Stomach (tissue), 8 donors: ENCODE measurements at regions not wholly inside any gene's neighbourhood (a gene's known extent, or its start where the extent isn't known, plus 50 kb on each side); places are given as distances from the start of the nearest gene placed in this dataset.

ENCODE experiments used
- DNase-seq, 2 donors: peaks; one replicate each; pipeline versions ENCODE4 v3.0.0 to v3.0.0-alpha.2; 2013 to 2019
- H3K27ac ChIP-seq, 5 donors: fragments of 200-600 bp in 4 of 5; sonication (generic) in 4 of 5; one replicate each; pipeline ENCODE4 v1.5.1; 2013 to 2019; ENCODE audit warnings: mild to moderate bottlenecking in 1 of 5, moderate library complexity in 1 of 5
- H3K27me3 ChIP-seq, 3 donors: fragments of 200-600 bp; sonication (generic); one replicate each; pipeline ENCODE4 v1.5.1; 2017 to 2019; ENCODE audit warnings: mixed run types in 1 of 3
- H3K36me3 ChIP-seq, 4 donors: fragments of 200-600 bp; sonication (generic); 1 replicate in 3 of 4; 2 replicates in 1 of 4; pipeline ENCODE4 v1.5.1; 2016 to 2019
- H3K4me1 ChIP-seq, 4 donors: fragments of 200-600 bp; sonication (generic); one replicate each; pipeline ENCODE4 v1.5.1; 2016 to 2019
- H3K4me3 ChIP-seq, 4 donors: fragments of 200-600 bp; sonication (generic) in 3 of 4; one replicate each; pipeline ENCODE4 v1.5.1; 2016 to 2019; ENCODE audit warnings: mild to moderate bottlenecking in 1 of 4
- H3K9me3 ChIP-seq, 4 donors: fragments of 200-600 bp; sonication (generic); one replicate each; pipeline ENCODE4 v1.5.1; 2016 to 2019
- EP300 ChIP-seq: sonication (generic); formaldehyde crosslinking; IDR thresholded peaks from one replicate; pipeline ENCODE4 v1.6.1; 2017; ENCODE audit warnings: antibody characterized with exemption
- POLR2A ChIP-seq, 4 donors: fragments of 450-650 bp; IDR thresholded peaks; one replicate each; pipeline ENCODE4 v1.6.1; 2016; ENCODE audit warnings: antibody characterized with exemption in 4 of 4, control low read depth in 2 of 4, mild to moderate bottlenecking in 1 of 4, moderate library complexity in 1 of 4
- POLR2AphosphoS5 ChIP-seq, 3 donors: sonication (generic); formaldehyde crosslinking; IDR thresholded peaks; one replicate each; pipeline ENCODE4 v1.6.1; 2016; ENCODE audit warnings: antibody characterized with exemption in 3 of 3
- WGBS, 5 donors: extraction: QIAGEN DNeasy Blood & Tissue Kit in 3 of 5; methylation state at CpG; one replicate each; pipeline versions ENCODE4 v1.1.5 to v1.1.7; 2013 to 2018; 5-methylcytosine and 5-hydroxymethylcytosine counted together
- intact Hi-C: fragments of 100-400 bp; cut with DNase I; formaldehyde crosslinking; loops from one replicate; pipeline ENCODE4 v1.15.1; 2023; ENCODE audit warnings: low total_unique reads
- TF ChIP-seq, protein P1 (sequence below), 7 experiments: fragments of 450-650 bp in 4 of 7; fragments of 200-600 bp in 3 of 7; sonication (generic) in 3 of 7; IDR thresholded peaks; one replicate each; pipeline ENCODE4 v1.5.1; 2016 to 2019; ENCODE audit warnings: antibody characterized with exemption in 7 of 7, control low read depth in 2 of 7, mild to moderate bottlenecking in 1 of 7
- donor health status: healthy with polysubstance abuse.
- donor health status: Bipolar disorder and iron deficiency.
- donor health status: healthy.

DNA sequence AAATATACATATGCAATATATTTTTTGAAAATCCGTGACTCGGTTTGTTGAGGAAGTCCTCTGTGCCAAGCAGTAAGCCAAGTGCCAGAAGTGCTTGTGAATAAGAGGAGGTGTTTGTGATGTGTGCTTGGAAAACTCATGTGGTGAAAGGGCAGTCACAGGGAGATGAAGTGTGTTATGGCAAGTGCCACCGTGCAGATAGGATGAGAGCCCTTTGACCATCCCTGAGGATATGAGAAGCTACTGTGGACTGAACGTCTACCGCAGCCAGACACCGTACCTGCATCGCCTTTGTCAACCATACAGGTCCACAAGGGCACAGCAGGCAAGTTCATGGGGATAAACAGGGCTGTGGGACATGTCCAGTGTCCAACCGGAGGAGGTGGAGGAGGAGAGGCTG is 288.9 kb upstream of the MYT1L start:
- H3K4me3 ChIP-seq, result no peak overlapping the region
- H3K27ac ChIP-seq, result no peak overlapping the region
- intact Hi-C loops, result no loop called here
- H3K9me3 ChIP-seq, result no peaks in the 10 kb centered on the region
- peaks cover 0 to 5% (median 2%) of the 10 kb centered on the region in 3 donors for H3K27me3 ChIP-seq
- no peaks in the 10 kb centered on the region for H3K36me3 ChIP-seq
- TF ChIP-seq, protein P1, sequence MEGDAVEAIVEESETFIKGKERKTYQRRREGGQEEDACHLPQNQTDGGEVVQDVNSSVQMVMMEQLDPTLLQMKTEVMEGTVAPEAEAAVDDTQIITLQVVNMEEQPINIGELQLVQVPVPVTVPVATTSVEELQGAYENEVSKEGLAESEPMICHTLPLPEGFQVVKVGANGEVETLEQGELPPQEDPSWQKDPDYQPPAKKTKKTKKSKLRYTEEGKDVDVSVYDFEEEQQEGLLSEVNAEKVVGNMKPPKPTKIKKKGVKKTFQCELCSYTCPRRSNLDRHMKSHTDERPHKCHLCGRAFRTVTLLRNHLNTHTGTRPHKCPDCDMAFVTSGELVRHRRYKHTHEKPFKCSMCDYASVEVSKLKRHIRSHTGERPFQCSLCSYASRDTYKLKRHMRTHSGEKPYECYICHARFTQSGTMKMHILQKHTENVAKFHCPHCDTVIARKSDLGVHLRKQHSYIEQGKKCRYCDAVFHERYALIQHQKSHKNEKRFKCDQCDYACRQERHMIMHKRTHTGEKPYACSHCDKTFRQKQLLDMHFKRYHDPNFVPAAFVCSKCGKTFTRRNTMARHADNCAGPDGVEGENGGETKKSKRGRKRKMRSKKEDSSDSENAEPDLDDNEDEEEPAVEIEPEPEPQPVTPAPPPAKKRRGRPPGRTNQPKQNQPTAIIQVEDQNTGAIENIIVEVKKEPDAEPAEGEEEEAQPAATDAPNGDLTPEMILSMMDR (IDR thresholded peaks at IDR 0.05), result no peak
- TF ChIP-seq POLR2AphosphoS5 (IDR thresholded peaks at IDR 0.05), result no peak
- 86 to 95% (median 91%) methylated on average over 8 of the region's 8 CpGs for WGBS, 5 donors
- no peak for DNase-seq
- H3K4me1 ChIP-seq, result no peaks in the 10 kb centered on the region

DNA sequence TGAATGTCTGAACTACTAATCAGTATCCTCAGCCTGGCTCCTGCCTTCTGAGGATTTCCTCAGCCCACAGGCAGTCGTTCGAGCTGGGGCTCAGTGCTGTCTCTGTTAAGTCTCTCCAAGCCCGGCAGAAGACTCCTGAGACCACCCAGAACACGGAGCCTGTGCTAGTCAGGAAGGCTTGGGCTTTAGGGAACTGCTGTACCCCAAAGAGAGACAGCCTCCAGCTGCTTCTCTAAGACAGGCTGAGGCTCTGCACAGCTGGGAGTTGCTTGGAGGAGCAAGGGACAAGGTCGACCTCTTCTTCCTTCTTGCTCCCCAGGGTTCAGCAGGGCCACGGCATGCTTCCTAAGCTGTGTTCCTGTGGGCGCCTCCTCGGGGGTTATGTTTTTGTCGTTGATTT is 283.4 kb upstream of the MYT1L start:
- H3K27ac ChIP-seq, result no peak overlapping the region
- H3K4me1 ChIP-seq, result peaks cover 0 to 15% (median 11%) of the 10 kb centered on the region in 4 donors
- intact Hi-C loops, result no loop called here
- peak in 1 of 2 donors; percentile 16 for DNase-seq
- TF ChIP-seq EP300 (no peak), POLR2A (IDR thresholded peaks at IDR 0.05) (no peak), POLR2AphosphoS5 (IDR thresholded peaks at IDR 0.05) (no peak)
- TF ChIP-seq, protein P1 (IDR thresholded peaks at IDR 0.05), result no peak
- no peaks in the 10 kb centered on the region for H3K27me3 ChIP-seq
- H3K9me3 ChIP-seq, result no peaks in the 10 kb centered on the region
- no peaks in the 10 kb centered on the region for H3K36me3 ChIP-seq
- 53 to 69% (median 63%) methylated on average over 9 of the region's 9 CpGs for WGBS, 5 donors
- no peak overlapping the region for H3K4me3 ChIP-seq

DNA sequence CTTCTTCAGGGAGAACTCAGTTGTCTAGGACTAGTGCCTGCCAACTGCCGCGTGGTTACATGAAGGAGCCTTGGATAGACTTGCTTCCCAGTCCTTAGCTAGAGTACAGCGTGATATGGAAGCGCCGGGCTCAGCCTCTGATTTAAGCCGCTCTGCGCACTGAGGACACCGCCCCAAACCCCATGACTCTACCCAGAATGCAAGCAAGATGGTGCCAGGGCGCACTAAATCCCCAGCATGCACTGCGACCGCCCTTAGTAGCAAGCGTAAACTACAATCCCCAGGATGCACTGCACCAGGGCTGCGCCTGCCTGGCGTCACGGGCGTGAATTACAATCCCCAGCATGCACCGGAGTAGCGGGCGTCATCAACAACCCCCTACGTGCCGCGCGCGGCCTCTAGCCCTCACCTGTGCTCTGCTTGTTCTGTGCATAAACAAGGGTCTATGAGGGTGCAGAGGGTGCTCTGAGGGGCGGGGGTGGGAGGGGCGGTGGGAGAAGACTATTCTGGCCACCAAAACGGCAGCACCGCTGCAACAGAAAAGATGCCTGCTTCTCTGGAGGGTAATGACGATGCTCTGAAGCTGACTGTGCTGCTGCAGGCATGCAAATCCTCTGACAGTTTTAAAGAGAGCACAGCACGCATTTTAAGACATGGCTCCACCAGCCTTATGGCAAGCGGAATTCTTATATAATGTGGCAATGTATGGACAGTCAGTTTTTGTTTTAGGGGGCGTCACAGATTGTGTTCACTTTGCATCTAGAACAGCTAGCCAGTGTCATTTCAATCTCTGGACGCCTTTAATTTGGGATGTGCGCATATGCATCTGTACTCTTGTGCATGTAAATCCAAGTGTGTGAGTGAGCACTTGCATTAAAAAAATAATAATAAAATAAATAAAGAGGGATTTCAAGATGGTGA is 282.5 kb upstream of the MYT1L start:
- peaks cover 0 to 15% (median 11%) of the 10 kb centered on the region in 4 donors for H3K4me1 ChIP-seq
- TF ChIP-seq EP300 (no peak), POLR2AphosphoS5 (IDR thresholded peaks at IDR 0.05) (peak in 2 of 3 donors; percentile 70 to 86), POLR2A (IDR thresholded peaks at IDR 0.05) (no peak)
- TF ChIP-seq, protein P1 (IDR thresholded peaks at IDR 0.05), result peak in 1 of 7 experiments; percentile 26
- H3K27me3 ChIP-seq, result no peaks in the 10 kb centered on the region
- 9 to 27% (median 16%) methylated on average over 16 to 34 of the region's 34 CpGs for WGBS, 5 donors
- no peaks in the 10 kb centered on the region for H3K36me3 ChIP-seq
- peak; percentile 79 to 98 for DNase-seq
- H3K9me3 ChIP-seq, result no peaks in the 10 kb centered on the region
- peak overlapping the region; percentile 43 to 49 (median 48) for H3K4me3 ChIP-seq
- H3K27ac ChIP-seq, result peak overlapping the region in 4 of 5 donors; percentile 27 to 72 (median 44)
- intact Hi-C loops, result no loop called here

DNA sequence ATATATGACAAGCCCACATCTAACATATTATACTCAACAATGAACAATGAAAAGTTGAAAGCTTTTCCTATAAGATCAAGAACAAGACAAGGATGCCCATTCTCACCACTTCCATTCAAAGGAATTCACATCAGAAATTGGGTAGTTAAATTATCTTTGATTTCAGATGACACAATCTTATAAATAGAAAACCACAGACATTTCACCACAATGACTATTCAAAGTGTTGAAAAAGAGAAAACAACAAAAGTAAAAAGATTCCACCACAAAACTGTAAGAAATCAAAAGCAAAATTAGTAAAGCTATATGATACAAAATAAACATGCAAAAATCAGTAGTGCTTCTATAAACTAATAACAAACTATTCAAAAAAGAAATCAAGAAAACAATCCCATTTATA is 279.7 kb upstream of the MYT1L start:
- H3K4me3 ChIP-seq, result no peak overlapping the region
- no peak for DNase-seq
- TF ChIP-seq EP300 (no peak), POLR2A (IDR thresholded peaks at IDR 0.05) (no peak), POLR2AphosphoS5 (IDR thresholded peaks at IDR 0.05) (no peak)
- TF ChIP-seq, protein P1 (IDR thresholded peaks at IDR 0.05), result no peak
- H3K27ac ChIP-seq, result no peak overlapping the region
- H3K4me1 ChIP-seq, result peaks cover 0 to 15% (median 11%) of the 10 kb centered on the region in 4 donors
- peaks cover 0 to 15% (median 0%) of the 10 kb centered on the region in 3 donors for H3K27me3 ChIP-seq
- intact Hi-C loops, result no loop called here
- no peaks in the 10 kb centered on the region for H3K9me3 ChIP-seq
- no peaks in the 10 kb centered on the region for H3K36me3 ChIP-seq
